MCF 10A (cell line): ENCODE measurements at regions not wholly inside any gene's neighbourhood (a gene's known extent, or its start where the extent isn't known, plus 50 kb on each side); places are given as distances from the start of the nearest gene placed in this dataset.
"Not testable (repeated sequence)": the region's sequence is repeated elsewhere in the genome, so short reads cannot be mapped to it uniquely, and the experiment has no call there.

Experiments used
- BruUV-seq: library from RNA; stranded (reverse); fragments of 400-500 nt; replicated peaks from 2 replicates; lab custom pipeline; 2021; lab: Mats Ljungman, UMichigan
- CTCF ChIA-PET: fragments of 300-600 bp; sonication (Branson Sonifier 250); formaldehyde crosslinking; extraction: SDS; loops from one replicate; lab custom pipeline; 2021; ENCODE audit warnings: antibody characterized with exemption, inconsistent platforms; lab: Yijun Ruan, JAX
- POLR2A ChIA-PET: fragments of 300-600, 350-650 bp; sonication (Branson Sonifier 250); formaldehyde crosslinking; extraction: SDS; loops from one replicate; lab custom pipeline; 2020; ENCODE audit warnings: antibody characterized with exemption, inconsistent platforms; lab: Yijun Ruan, JAX
- DNase-seq: peaks from one replicate; pipeline ENCODE4 v3.0.0-alpha.2; 2018; ENCODE audit not compliant: unreplicated experiment
- H3K27ac Mint-ChIP-seq: one replicate; pipeline ENCODE4 v1.8.0; 2022; ENCODE audit warnings: mild to moderate bottlenecking, low read depth, mixed read lengths; ENCODE audit not compliant: unreplicated experiment
- H3K27me3 Mint-ChIP-seq: one replicate; pipeline ENCODE4 v1.8.0; 2022; ENCODE audit warnings: mixed read lengths; ENCODE audit not compliant: insufficient read depth, unreplicated experiment
- H3K36me3 Mint-ChIP-seq: one replicate; pipeline ENCODE4 v1.8.0; 2022; ENCODE audit warnings: mild to moderate bottlenecking, moderate library complexity, mixed read lengths; ENCODE audit not compliant: insufficient read depth, unreplicated experiment
- H3K4me1 Mint-ChIP-seq: one replicate; pipeline ENCODE4 v1.8.0; 2022; ENCODE audit warnings: mixed read lengths; ENCODE audit not compliant: insufficient read depth, unreplicated experiment
- H3K4me3 Mint-ChIP-seq: one replicate; pipeline ENCODE4 v1.8.0; 2022; ENCODE audit warnings: mild to moderate bottlenecking, moderate library complexity, mixed read lengths; ENCODE audit not compliant: unreplicated experiment
- H3K9me3 Mint-ChIP-seq: one replicate; pipeline ENCODE4 v1.8.0; 2022; ENCODE audit warnings: mixed read lengths; ENCODE audit not compliant: unreplicated experiment
- CTCF ChIP-seq: fragments of 200-600 bp; IDR thresholded peaks from one replicate; pipeline ENCODE4 v1.8.0; 2022; ENCODE audit warnings: antibody characterized with exemption, mild to moderate bottlenecking; ENCODE audit not compliant: unreplicated experiment
- intact Hi-C: fragments of 100-400 bp; cut with micrococcal nuclease; formaldehyde crosslinking; loops from 2 replicates; pipeline ENCODE4 v1.14.1; 2022

GRCh38 chr17:22158364-22158763, 466.0 kb downstream of the KCNJ18 start:
- Mint-ChIP-seq H3K9me3 (peaks cover 25% of the 10 kb centered on the region), H3K36me3 (no peaks in the 10 kb centered on the region), H3K4me3 (no peak overlapping the region), H3K27ac (no peak overlapping the region), H3K27me3 (no peaks in the 10 kb centered on the region), H3K4me1 (no peaks in the 10 kb centered on the region)
- POLR2A ChIA-PET, result no interaction called here
- no peak for TF ChIP-seq CTCF
- CTCF ChIA-PET, result no interaction called here
- DNase-seq, result no peak
- BruUV-seq, result no TSS peak
- intact Hi-C loops, result no loop called here

DNA sequence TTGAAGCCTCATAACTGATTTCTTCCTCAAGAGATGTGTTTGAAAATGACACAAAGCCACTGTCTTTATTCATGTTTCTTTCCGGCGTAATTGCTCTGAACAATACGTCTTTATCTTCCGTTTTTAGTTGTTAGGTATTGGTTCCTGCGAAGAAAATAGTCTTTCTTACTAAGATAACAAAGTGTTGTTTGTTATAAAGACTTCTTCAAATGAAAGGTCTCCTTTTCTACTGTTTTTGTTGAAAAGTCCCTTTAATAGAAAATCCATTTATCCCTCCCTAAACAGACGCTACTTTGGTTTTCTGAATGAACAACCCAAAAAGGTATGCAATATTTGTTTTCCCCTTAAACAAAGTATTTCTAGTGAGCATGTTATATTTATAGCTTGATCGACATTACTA, 469.1 kb downstream of the KCNJ18 start:
- Mint-ChIP-seq H3K4me1 (no peaks in the 10 kb centered on the region), H3K27me3 (no peaks in the 10 kb centered on the region), H3K4me3 (no peak overlapping the region), H3K27ac (no peak overlapping the region), H3K9me3 (peaks cover 21% of the 10 kb centered on the region), H3K36me3 (peaks cover 5% of the 10 kb centered on the region)
- TF ChIP-seq CTCF, result no peak
- intact Hi-C loops, result no loop called here
- no TSS peak for BruUV-seq
- ChIA-PET POLR2A (no interaction called here), CTCF (no interaction called here)
- DNase-seq, result no peak

DNA sequence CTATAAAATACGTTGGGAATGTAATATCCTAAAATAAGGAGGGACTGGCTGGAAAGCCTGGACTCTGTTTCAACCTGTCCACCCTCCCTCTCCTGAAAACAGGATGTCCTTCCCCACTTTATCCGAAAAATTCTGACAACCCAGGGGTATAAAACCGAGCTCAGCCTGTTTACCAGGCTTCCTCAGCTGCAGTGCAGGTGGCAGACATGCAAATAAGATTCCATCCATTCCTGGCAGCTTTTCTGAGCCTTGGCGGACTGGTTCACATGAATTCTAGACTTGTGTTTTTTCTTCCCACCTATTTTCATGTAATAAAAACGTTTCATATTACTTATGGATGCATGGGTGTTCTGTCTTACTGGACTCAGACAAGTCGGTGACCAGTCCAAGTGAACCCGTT, 479.3 kb downstream of the KCNJ18 start:
- CTCF ChIA-PET, result no interaction called here
- POLR2A ChIA-PET, result no interaction called here
- DNase-seq, result no peak
- Mint-ChIP-seq H3K27ac (no peak overlapping the region), H3K9me3 (peaks cover 38% of the 10 kb centered on the region), H3K4me3 (no peak overlapping the region), H3K36me3 (peaks cover 5% of the 10 kb centered on the region), H3K4me1 (no peaks in the 10 kb centered on the region), H3K27me3 (no peaks in the 10 kb centered on the region)
- no peak for TF ChIP-seq CTCF
- no TSS peak for BruUV-seq
- intact Hi-C loops, result no loop called here

- no peak for DNase-seq
- ChIA-PET POLR2A (no interaction called here), CTCF (no interaction called here)
- no peak overlapping the region for H3K4me3 Mint-ChIP-seq
- no peak overlapping the region for H3K27ac Mint-ChIP-seq
- H3K4me1 Mint-ChIP-seq, result no peaks in the 10 kb centered on the region
- H3K9me3 Mint-ChIP-seq, result no peaks in the 10 kb centered on the region
- intact Hi-C loops, result no loop called here
- H3K36me3 Mint-ChIP-seq, result peaks cover under 1% of the 10 kb centered on the region
- TF ChIP-seq CTCF, result no peak
- H3K27me3 Mint-ChIP-seq, result no peaks in the 10 kb centered on the region
- BruUV-seq, result no TSS peak
These were observed 500.8 kb downstream of the KCNJ18 start for GRCh38 chr17:22193113-22193512.

DNA sequence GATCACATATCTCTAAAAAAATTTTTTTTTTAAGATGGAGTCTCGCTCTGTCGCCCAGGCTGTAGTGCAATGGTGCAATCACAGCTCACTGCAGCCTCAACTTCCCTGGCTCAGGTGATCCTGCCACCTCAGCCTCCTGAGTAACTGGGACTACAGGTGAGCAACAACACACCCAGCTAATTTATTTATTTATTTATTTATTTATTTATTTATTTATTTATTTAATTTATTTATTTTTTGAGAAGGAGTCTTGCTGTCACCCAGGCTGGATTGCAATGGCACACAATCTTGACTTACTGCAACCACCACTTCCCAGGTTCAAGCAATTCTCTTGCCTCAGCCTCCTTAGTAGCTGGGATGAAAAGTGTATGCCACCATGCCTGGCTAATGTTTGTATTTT, 507.9 kb downstream of the KCNJ18 start:
- BruUV-seq, H3K4me1 Mint-ChIP-seq, H3K36me3 Mint-ChIP-seq, intact Hi-C loops, H3K27ac Mint-ChIP-seq, H3K4me3 Mint-ChIP-seq, DNase-seq, H3K27me3 Mint-ChIP-seq: not testable (repeated sequence)
- ChIA-PET CTCF (interaction anchor here (0.6 kb wide), 1 partner anchor 11 kb away, joined by 3 read pairs; no protein-coding TSS in a partner anchor), POLR2A (interaction anchor here (0.6 kb wide), 1 partner anchor 1157 kb away, joined by 3 read pairs; the partner anchor contains the start of gene USP22)
- H3K9me3 Mint-ChIP-seq, result peaks cover 12% of the 10 kb centered on the region
